ENCODE measurements at regions not wholly inside any gene's neighbourhood (a gene's known extent, or its start where the extent isn't known, plus 50 kb on each side); places are given as distances from the start of the nearest gene placed in this dataset.

- TF ChIP-seq, protein P1, sequence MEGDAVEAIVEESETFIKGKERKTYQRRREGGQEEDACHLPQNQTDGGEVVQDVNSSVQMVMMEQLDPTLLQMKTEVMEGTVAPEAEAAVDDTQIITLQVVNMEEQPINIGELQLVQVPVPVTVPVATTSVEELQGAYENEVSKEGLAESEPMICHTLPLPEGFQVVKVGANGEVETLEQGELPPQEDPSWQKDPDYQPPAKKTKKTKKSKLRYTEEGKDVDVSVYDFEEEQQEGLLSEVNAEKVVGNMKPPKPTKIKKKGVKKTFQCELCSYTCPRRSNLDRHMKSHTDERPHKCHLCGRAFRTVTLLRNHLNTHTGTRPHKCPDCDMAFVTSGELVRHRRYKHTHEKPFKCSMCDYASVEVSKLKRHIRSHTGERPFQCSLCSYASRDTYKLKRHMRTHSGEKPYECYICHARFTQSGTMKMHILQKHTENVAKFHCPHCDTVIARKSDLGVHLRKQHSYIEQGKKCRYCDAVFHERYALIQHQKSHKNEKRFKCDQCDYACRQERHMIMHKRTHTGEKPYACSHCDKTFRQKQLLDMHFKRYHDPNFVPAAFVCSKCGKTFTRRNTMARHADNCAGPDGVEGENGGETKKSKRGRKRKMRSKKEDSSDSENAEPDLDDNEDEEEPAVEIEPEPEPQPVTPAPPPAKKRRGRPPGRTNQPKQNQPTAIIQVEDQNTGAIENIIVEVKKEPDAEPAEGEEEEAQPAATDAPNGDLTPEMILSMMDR (IDR thresholded peaks at IDR 0.05; ENCODE audit: low read depth, low read length, missing control alignments): no peak
- H3K4me3 ChIP-seq (replicated peaks; ENCODE audit: low read depth, low read length): no peak overlapping the region
- DNase-seq (ENCODE audit: extremely low read depth, low read depth): no peak
Measured at GRCh38 chr3:16668776-16669545, 63.7 kb upstream of the DAZL start.

DNA sequence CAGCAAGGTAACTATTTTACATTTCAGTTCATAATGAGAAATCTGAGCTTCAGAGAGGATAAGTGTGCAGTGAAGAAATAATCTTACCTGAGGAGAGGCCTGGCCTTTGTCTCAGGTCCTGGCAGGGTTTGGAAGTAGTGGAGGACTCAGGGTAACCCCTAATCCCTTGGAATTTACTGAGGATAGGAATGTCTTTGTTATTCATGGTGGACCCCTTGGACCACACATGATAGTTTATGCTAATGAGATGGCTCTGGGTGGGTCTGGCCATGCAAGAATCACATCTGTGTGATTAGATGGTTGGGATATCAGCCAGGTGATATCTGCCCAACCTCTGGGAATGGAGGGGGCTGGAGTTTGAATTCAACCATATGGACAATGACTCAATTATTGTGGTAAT is 65.0 kb upstream of the DAZL start:
- no peak for DNase-seq (ENCODE audit: extremely low read depth, low read depth)
- no peak overlapping the region for H3K4me3 ChIP-seq (replicated peaks; ENCODE audit: low read depth, low read length)
- TF ChIP-seq, protein P1 (IDR thresholded peaks at IDR 0.05; ENCODE audit: low read depth, low read length, missing control alignments): no peak

DNA sequence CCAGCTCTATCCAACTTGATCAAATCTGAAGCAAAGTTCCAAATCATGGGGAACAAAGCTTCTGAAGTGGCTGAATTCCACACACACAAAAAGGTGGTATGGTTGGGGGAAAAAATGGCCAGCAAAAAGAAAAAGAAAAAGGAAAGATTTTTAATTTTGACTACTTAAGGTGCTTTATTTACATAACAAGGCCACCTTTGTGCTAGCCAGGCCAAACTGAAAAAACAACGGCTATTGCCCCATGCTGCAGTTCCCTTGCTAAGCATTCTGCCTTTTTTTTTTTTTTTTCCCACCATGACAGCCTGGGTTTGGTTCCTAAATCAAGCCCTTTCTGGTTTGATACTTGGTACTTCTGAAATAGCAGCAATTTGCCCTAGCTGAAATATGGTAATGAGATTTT is 66.5 kb upstream of the DAZL start:
- TF ChIP-seq, protein P1 (IDR thresholded peaks at IDR 0.05; ENCODE audit: low read depth, low read length, missing control alignments): no peak
- DNase-seq (ENCODE audit: extremely low read depth, low read depth): no peak
- H3K4me3 ChIP-seq (replicated peaks; ENCODE audit: low read depth, low read length): no peak overlapping the region

GRCh38 chr3:16673530-16673929 is 68.3 kb upstream of the DAZL start:
- TF ChIP-seq, protein P1 (IDR thresholded peaks at IDR 0.05; ENCODE audit: low read depth, low read length, missing control alignments): no peak
- H3K4me3 ChIP-seq (replicated peaks; ENCODE audit: low read depth, low read length): no peak overlapping the region
- DNase-seq (ENCODE audit: extremely low read depth, low read depth): no peak

DNA sequence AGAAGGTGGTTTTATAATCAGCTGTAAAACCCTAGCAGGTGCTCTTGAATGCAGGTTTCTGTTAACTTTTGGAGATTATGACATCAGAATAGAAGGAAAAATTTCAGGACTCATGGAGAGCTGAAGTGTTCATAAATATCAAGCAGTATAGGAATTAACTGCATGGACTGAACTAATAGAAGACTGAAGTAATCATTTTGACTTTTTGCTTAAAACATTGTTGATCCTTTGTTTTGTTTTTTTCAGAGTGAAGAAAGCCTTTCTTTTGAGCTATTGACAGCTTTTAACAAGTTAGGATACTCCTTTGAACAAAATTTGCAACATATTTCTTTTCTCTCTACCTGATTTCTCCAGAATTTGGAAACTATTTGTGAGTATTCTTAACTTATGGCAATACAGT is 70.6 kb upstream of the DAZL start:
- H3K4me3 ChIP-seq (replicated peaks; ENCODE audit: low read depth, low read length): no peak overlapping the region
- no peak for DNase-seq (ENCODE audit: extremely low read depth, low read depth)
- TF ChIP-seq, protein P1 (IDR thresholded peaks at IDR 0.05; ENCODE audit: low read depth, low read length, missing control alignments): no peak

DNA sequence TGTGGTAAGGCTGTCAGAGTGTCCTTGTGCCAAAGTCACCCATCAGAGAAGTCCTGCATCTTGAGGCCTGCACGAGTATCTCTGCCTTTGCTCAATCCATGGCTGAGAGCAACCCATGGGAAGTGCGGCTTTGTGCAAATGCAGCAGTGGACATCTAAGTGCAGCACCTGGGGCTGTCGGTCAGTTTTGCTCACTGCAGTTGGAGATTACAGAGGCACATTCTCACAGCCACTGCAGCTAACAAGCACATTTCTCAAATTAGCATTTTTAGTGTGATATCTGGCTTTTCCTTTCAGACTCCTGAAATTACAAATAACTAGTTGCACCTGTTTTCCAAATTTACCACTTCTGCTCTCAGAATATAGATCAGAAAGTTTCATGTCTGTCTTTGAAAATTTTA is 81.5 kb upstream of the DAZL start:
- no peak for DNase-seq (ENCODE audit: extremely low read depth, low read depth)
- H3K4me3 ChIP-seq (replicated peaks; ENCODE audit: low read depth, low read length): no peak overlapping the region
- TF ChIP-seq, protein P1 (IDR thresholded peaks at IDR 0.05; ENCODE audit: low read depth, low read length, missing control alignments): no peak

DNA sequence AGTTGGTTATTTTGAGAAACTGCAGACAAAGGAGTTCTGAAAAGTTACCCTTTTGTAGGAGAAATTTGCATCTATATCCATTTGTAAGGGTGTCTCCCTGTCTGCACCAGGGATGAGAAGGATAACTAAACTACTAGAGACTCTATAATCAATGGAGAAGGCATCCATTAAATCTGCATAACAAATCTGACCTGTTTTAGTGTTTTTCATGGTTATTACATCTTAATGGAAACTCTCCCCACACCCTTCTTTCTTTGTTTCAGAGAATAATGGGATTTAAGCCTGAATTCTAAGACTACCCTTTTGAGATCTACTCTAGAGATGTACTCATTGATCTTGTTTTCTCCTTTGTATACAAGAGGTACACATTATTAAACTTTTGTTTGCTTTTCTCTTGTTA is 82.0 kb upstream of the DAZL start:
- H3K4me3 ChIP-seq (replicated peaks; ENCODE audit: low read depth, low read length): no peak overlapping the region
- DNase-seq (ENCODE audit: extremely low read depth, low read depth): no peak
- TF ChIP-seq, protein P1 (IDR thresholded peaks at IDR 0.05; ENCODE audit: low read depth, low read length, missing control alignments): no peak
